SK-N-SH (cell line): ENCODE measurements at regions not wholly inside any gene's neighbourhood (a gene's known extent, or its start where the extent isn't known, plus 50 kb on each side); places are given as distances from the start of the nearest gene placed in this dataset.

Experiments
- CHD2 ChIP-seq: fragments of 150-350 bp; IDR thresholded peaks from 2 replicates; pipeline ENCODE4 v1.6.1; 2018; ENCODE audit warnings: low read length; ENCODE audit not compliant: partially characterized antibody
- CTCF ChIP-seq: fragments of 200-600 bp; sonication (generic); IDR thresholded peaks from 2 replicates; pipeline ENCODE4 v1.6.1; 2017; ENCODE audit warnings: antibody characterized with exemption, mild to moderate bottlenecking, moderate library complexity
- ELF1 ChIP-seq: IDR thresholded peaks from 2 replicates; pipeline ENCODE4 v1.4.0; 2012
- EP300 ChIP-seq, 2 experiments: IDR thresholded peaks; 2 replicates each; pipeline versions ENCODE4 v1.4.0 to v1.6.1; 2012; ENCODE audit warnings: borderline replicate concordance in 1 of 2, low read depth in 1 of 2, low read length in 1 of 2
- EZH2phosphoT487 ChIP-seq: fragments of 200-600 bp; sonication (generic); IDR thresholded peaks from 2 replicates; pipeline ENCODE4 v1.6.1; 2017; ENCODE audit warnings: low read depth, mixed run types, mild to moderate bottlenecking, antibody characterized with exemption, moderate library complexity, borderline replicate concordance
- MXI1 ChIP-seq: IDR thresholded peaks from 2 replicates; pipeline ENCODE4 v1.6.1; 2012; ENCODE audit warnings: mild to moderate bottlenecking, low read depth, low read length, improper control_type of control experiment
- NRF1 ChIP-seq: IDR thresholded peaks from 2 replicates; pipeline ENCODE4 v1.6.1; 2012; ENCODE audit warnings: low read depth, mild to moderate bottlenecking, low read length
- POLR2AphosphoS5 ChIP-seq: IDR thresholded peaks from 2 replicates; pipeline ENCODE4 v1.6.1; 2012; ENCODE audit warnings: low read depth, low read length
- SIN3A ChIP-seq: IDR thresholded peaks from 2 replicates; pipeline ENCODE4 v1.6.1; 2012; ENCODE audit warnings: low read depth, mild to moderate bottlenecking, low read length, moderate library complexity, borderline replicate concordance
- USF1 ChIP-seq: IDR thresholded peaks from 2 replicates; pipeline ENCODE4 v1.4.0; 2012; ENCODE audit warnings: low read depth, borderline replicate concordance
- USF2 ChIP-seq: fragments of 150-350 bp; IDR thresholded peaks from 2 replicates; pipeline ENCODE4 v1.6.1; 2017; ENCODE audit warnings: antibody characterized with exemption, low read length, low read depth, borderline replicate concordance

- no peak for TF ChIP-seq CHD2
- TF ChIP-seq POLR2AphosphoS5 = no peak
- TF ChIP-seq EZH2phosphoT487 = no peak
- no peak for TF ChIP-seq CTCF
- no peak for TF ChIP-seq USF1
- no peak for TF ChIP-seq NRF1
- TF ChIP-seq EP300 (IDR thresholded peaks at IDR 0.05; ENCODE audit: borderline replicate concordance in 1 of 2, low read depth in 1 of 2, low read length in 1 of 2) = no peak
- TF ChIP-seq MXI1 = no peak
- TF ChIP-seq USF2 = no peak
- no peak for TF ChIP-seq ELF1
- TF ChIP-seq SIN3A = no peak
These were observed 261.0 kb upstream of the MKLN1 start for GRCh38 chr7:131066635-131067034.
